ENCODE measurements at regions not wholly inside any gene's neighbourhood (a gene's known extent, or its start where the extent isn't known, plus 50 kb on each side); places are given as distances from the start of the nearest gene placed in this dataset.

DNA sequence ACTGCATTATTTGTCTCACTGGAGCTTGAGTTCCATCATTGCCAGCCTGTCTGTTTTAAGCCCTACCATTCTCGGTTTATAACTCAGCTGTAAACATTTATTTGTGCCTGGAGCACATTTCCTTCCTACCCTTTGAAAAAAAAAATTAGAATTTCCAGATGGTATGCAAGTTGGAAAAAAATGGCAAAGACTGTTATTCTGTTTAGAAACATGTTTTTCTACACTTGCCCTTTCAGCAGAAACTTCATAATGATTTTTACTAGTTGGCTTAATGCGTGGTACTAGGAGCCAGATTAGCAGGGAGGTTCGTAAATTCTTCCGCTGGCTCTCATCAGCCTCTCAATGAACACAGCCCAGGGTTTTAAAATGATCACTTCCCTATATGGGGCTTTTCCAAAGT is 238.8 kb upstream of the WWC1 start:
- ATAC-seq: no peak
- Histone ChIP-seq H3K36me3 (no peaks in the 10 kb centered on the region), H3K4me3 (no peak overlapping the region), H3K27ac (no peak overlapping the region), H3K27me3 (no peaks in the 10 kb centered on the region), H3K4me1 (no peaks in the 10 kb centered on the region), H3K9me3 (no peaks in the 10 kb centered on the region)
- WGBS (ENCODE audit: insufficient coverage, low coverage, low lambda C conversion rate, missing lambda C conversion rate): 76% methylated on average over 3 of the region's 4 CpGs
- TF ChIP-seq, protein P1, sequence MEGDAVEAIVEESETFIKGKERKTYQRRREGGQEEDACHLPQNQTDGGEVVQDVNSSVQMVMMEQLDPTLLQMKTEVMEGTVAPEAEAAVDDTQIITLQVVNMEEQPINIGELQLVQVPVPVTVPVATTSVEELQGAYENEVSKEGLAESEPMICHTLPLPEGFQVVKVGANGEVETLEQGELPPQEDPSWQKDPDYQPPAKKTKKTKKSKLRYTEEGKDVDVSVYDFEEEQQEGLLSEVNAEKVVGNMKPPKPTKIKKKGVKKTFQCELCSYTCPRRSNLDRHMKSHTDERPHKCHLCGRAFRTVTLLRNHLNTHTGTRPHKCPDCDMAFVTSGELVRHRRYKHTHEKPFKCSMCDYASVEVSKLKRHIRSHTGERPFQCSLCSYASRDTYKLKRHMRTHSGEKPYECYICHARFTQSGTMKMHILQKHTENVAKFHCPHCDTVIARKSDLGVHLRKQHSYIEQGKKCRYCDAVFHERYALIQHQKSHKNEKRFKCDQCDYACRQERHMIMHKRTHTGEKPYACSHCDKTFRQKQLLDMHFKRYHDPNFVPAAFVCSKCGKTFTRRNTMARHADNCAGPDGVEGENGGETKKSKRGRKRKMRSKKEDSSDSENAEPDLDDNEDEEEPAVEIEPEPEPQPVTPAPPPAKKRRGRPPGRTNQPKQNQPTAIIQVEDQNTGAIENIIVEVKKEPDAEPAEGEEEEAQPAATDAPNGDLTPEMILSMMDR (IDR thresholded peaks at IDR 0.05): no peak
- no peak for TF ChIP-seq POLR2A (IDR thresholded peaks at IDR 0.05)
- intact Hi-C loops (cut with DNase I): no loop called here
- DNase-seq: no peak

DNA sequence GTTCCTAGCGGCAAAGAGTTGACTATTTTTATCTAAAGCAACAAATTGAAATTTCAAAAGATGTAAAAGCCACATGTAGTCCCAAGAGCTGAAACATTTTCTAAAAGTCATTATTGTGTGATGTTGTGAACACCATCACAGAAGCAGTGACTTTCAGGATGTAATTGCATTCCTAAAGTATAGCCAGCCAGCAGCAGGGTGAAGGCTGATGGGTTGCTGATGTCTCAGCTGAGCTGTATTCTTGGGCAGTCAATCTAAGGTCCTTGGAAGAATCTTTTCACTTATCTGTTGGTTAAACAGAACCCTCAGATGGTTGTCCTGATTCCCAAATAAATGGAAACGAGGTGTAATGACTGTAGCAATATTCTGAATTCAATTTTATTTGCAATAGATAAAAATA is 237.4 kb upstream of the WWC1 start:
- H3K4me1 ChIP-seq: no peaks in the 10 kb centered on the region
- intact Hi-C loops (cut with DNase I): no loop called here
- DNase-seq: no peak
- no peak for ATAC-seq
- H3K9me3 ChIP-seq: no peaks in the 10 kb centered on the region
- H3K36me3 ChIP-seq: no peaks in the 10 kb centered on the region
- no peak overlapping the region for H3K27ac ChIP-seq
- TF ChIP-seq, protein P1 (IDR thresholded peaks at IDR 0.05): no peak
- TF ChIP-seq POLR2A (IDR thresholded peaks at IDR 0.05): no peak
- no peaks in the 10 kb centered on the region for H3K27me3 ChIP-seq
- WGBS (ENCODE audit: insufficient coverage, low coverage, low lambda C conversion rate, missing lambda C conversion rate): 60% methylated on average over 2 of the region's 2 CpGs
- no peak overlapping the region for H3K4me3 ChIP-seq

DNA sequence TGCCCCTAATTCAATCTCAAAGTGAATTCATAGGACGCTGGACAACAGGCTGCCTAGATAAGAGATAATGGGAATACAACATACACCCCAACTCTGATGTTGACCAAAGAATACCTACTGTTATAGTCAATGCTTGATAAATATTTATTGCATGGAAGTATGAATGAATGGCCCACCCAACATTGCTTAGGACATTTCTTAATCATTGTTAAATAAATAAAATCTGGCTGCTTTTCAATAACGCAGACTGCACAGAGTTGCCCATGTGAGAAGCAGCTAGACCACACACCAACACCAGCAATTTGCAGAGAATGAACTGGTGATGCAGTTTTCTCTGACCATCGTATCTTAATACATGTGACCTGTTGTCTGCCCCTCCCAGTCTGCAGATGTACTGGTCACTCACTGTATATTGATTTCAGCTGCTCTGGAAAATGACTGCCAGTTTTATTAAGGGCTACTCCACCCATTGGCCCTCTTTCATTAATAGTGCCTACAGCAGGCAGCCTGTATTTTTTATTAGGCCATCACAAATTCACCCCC is 236.2 kb upstream of the WWC1 start:
- Histone ChIP-seq H3K9me3 (no peaks in the 10 kb centered on the region), H3K27me3 (no peaks in the 10 kb centered on the region), H3K4me1 (no peaks in the 10 kb centered on the region), H3K27ac (no peak overlapping the region), H3K36me3 (no peaks in the 10 kb centered on the region), H3K4me3 (no peak overlapping the region)
- intact Hi-C loops (cut with DNase I): no loop called here
- no peak for TF ChIP-seq POLR2A (IDR thresholded peaks at IDR 0.05)
- TF ChIP-seq, protein P1 (IDR thresholded peaks at IDR 0.05): no peak
- DNase-seq (no peak), ATAC-seq (no peak)
- WGBS (ENCODE audit: insufficient coverage, low coverage, low lambda C conversion rate, missing lambda C conversion rate): 73% methylated on average over 3 of the region's 3 CpGs

DNA sequence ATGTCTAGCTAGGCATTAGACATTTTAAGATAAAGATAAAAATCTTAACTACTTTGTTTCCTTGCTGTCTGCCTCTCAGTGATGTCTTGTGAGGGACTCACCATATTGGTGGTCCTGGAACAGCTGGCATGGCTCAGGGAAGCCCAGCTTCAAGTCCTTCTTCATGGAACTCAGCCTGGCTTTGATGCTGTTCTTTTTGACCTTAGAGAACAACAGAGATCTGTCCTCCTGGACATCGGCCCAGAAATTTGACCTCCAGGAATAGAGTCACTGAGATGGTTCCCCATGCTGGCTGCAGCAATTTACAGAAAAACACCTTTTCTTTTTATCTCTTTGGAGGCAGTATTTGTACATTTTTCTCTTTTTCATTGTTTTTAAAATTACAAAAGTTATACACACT is 235.5 kb upstream of the WWC1 start:
- ATAC-seq (peak; percentile 38 to 72 (median 49)), DNase-seq (no peak)
- Histone ChIP-seq H3K4me3 (no peak overlapping the region), H3K27ac (no peak overlapping the region), H3K36me3 (no peaks in the 10 kb centered on the region), H3K27me3 (no peaks in the 10 kb centered on the region), H3K9me3 (no peaks in the 10 kb centered on the region), H3K4me1 (no peaks in the 10 kb centered on the region)
- WGBS (ENCODE audit: insufficient coverage, low coverage, low lambda C conversion rate, missing lambda C conversion rate): 14% methylated on average over 1 of the region's 1 CpG
- TF ChIP-seq, protein P1 (IDR thresholded peaks at IDR 0.05): no peak
- TF ChIP-seq POLR2A (IDR thresholded peaks at IDR 0.05): no peak
- intact Hi-C loops (cut with DNase I): no loop called here
